ENCODE measurements at regions not wholly inside any gene's neighbourhood (a gene's known extent, or its start where the extent isn't known, plus 50 kb on each side); places are given as distances from the start of the nearest gene placed in this dataset.
"Not testable (repeated sequence)": the region's sequence is repeated elsewhere in the genome, so short reads cannot be mapped to it uniquely, and the experiment has no call there.

DNA sequence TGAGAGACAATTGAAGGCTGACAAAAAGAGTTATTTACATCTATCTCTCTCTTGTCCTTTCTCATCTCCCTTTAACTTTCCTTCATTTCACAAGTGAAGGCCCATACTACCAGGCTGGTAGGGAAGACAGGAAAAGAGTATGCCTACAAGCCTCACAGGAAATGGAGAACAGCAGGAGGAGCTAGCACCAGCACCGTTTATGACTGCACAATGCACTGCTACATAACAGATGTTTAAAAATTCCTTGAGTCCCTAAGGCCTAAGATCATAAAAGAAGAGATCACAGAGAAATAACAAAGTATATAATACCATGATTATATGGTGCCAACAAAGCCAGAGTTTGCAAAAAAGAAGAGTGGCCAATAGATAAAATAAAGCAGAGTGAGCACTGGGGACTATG lies 194.8 kb downstream of the UNC5CL start:
- no peaks in the 10 kb centered on the region for H3K4me1 ChIP-seq (ENCODE audit: insufficient read depth, low read length)
- no peak overlapping the region for H3K9ac ChIP-seq (ENCODE audit: low read depth, low read length)
- H3K36me3 ChIP-seq (ENCODE audit: insufficient read depth, low read length) = no peaks in the 10 kb centered on the region
- no peaks in the 10 kb centered on the region for H3K9me3 ChIP-seq (ENCODE audit: control insufficient read depth, insufficient read depth, low read length)

- H3K36me3 ChIP-seq (ENCODE audit: insufficient read depth, low read length) = no peaks in the 10 kb centered on the region
- H3K9me3 ChIP-seq (ENCODE audit: control insufficient read depth, insufficient read depth, low read length) = no peaks in the 10 kb centered on the region
- no peaks in the 10 kb centered on the region for H3K4me1 ChIP-seq (ENCODE audit: insufficient read depth, low read length)
- H3K9ac ChIP-seq (ENCODE audit: low read depth, low read length) = no peak overlapping the region
Observed at GRCh38 chr6:40841721-40842120, 197.3 kb downstream of the UNC5CL start.

- Histone ChIP-seq H3K36me3 (ENCODE audit: insufficient read depth, low read length) (no peaks in the 10 kb centered on the region), H3K9me3 (ENCODE audit: control insufficient read depth, insufficient read depth, low read length) (no peaks in the 10 kb centered on the region), H3K9ac (ENCODE audit: low read depth, low read length) (no peak overlapping the region), H3K4me1 (ENCODE audit: insufficient read depth, low read length) (no peaks in the 10 kb centered on the region)
Observed at GRCh38 chr6:40832691-40833090, 206.3 kb downstream of the UNC5CL start.

DNA sequence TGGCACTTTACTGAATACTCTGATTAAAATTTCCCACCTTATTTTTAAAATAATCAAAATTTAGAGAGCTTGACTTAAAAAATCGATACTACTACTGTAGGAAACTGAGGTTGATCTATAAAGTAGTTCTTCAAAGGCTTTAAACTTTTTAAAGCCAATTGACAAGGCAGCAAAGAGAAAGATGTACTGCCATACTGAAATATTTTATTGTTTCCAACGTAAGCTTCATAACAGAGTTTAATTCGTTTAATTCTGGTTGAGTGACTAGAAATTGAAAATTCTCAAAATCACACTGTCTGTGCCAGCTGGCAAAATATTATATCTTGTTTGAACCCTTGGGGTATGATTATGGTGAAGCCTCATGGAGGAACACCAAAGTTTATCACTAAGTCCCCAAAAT lies 207.6 kb downstream of the UNC5CL start:
- Histone ChIP-seq H3K36me3 (ENCODE audit: insufficient read depth, low read length) (no peaks in the 10 kb centered on the region), H3K4me1 (ENCODE audit: insufficient read depth, low read length) (no peaks in the 10 kb centered on the region), H3K9ac (ENCODE audit: low read depth, low read length) (no peak overlapping the region), H3K9me3 (ENCODE audit: control insufficient read depth, insufficient read depth, low read length) (no peaks in the 10 kb centered on the region)

DNA sequence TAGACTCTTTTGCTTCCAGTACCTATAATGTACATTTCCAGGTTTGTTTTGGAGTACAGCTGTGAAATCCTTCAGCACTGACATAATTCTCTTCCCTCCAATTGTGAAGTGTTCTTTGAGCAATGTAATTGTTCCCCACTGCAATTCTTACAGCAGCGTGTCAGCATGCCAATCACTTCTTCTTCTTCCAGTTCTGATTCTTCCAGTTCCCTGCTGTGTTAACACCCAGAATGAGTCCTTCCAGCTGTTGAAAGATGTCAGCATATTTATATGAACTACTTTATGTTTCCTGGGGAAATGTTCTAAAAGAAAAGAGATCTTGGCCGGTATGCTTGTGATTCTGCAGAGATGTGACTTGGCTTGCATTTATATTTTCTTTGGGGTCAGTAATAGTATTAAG lies 213.9 kb downstream of the UNC5CL start:
- Histone ChIP-seq H3K9me3 (ENCODE audit: control insufficient read depth, insufficient read depth, low read length) (no peaks in the 10 kb centered on the region), H3K9ac (ENCODE audit: low read depth, low read length) (no peak overlapping the region), H3K4me1 (ENCODE audit: insufficient read depth, low read length) (no peaks in the 10 kb centered on the region), H3K36me3 (ENCODE audit: insufficient read depth, low read length) (no peaks in the 10 kb centered on the region)

GRCh38 chr6:40823917-40824891 lies 214.8 kb downstream of the UNC5CL start:
- not testable (repeated sequence) for H3K36me3 ChIP-seq (ENCODE audit: insufficient read depth, low read length); H3K9me3 ChIP-seq (ENCODE audit: control insufficient read depth, insufficient read depth, low read length); H3K9ac ChIP-seq (ENCODE audit: low read depth, low read length); H3K4me1 ChIP-seq (ENCODE audit: insufficient read depth, low read length)

- Histone ChIP-seq H3K36me3 (ENCODE audit: insufficient read depth, low read length) (no peaks in the 10 kb centered on the region), H3K4me1 (ENCODE audit: insufficient read depth, low read length) (no peaks in the 10 kb centered on the region), H3K9ac (ENCODE audit: low read depth, low read length) (no peak overlapping the region), H3K9me3 (ENCODE audit: control insufficient read depth, insufficient read depth, low read length) (no peaks in the 10 kb centered on the region)
Observed at GRCh38 chr6:40822619-40823018, 216.4 kb downstream of the UNC5CL start.

DNA sequence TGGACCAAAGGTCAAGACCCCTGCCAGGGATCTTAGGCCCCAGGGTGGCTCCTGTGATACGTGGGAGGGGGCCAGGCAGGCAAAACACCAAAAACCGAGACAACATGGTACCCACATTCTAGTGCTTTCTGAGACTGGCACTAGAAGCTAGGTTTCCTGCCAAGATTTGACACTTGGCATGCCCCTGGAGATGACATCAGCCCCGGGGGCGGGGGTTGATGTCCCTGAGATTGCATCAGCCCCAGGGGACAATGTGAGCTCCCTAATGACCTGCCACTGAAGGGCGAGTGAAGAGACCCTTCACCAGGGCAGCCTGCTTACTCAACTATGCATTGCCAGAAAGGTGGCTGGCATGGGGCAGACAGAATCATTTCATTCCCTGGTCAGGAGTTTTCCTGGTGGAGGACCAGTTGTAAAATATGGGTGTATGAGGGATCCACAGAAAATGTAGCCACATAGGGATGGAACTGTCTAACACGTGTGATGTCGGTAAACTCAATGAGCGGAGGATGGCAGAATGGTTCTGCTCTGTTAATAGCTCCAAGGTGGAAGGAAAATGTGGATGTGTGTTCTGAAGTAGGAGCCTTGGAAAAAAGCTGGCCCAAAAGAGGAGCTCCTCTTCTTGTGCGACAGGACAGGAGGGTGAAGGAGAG lies 219.7 kb downstream of the UNC5CL start:
- H3K4me1 ChIP-seq (ENCODE audit: insufficient read depth, low read length) = no peaks in the 10 kb centered on the region
- no peak overlapping the region for H3K9ac ChIP-seq (ENCODE audit: low read depth, low read length)
- H3K36me3 ChIP-seq (ENCODE audit: insufficient read depth, low read length) = no peaks in the 10 kb centered on the region
- no peaks in the 10 kb centered on the region for H3K9me3 ChIP-seq (ENCODE audit: control insufficient read depth, insufficient read depth, low read length)

GRCh38 chr6:40817369-40817768 lies 221.7 kb downstream of the UNC5CL start:
- no peaks in the 10 kb centered on the region for H3K9me3 ChIP-seq (ENCODE audit: control insufficient read depth, insufficient read depth, low read length)
- no peaks in the 10 kb centered on the region for H3K36me3 ChIP-seq (ENCODE audit: insufficient read depth, low read length)
- H3K4me1 ChIP-seq (ENCODE audit: insufficient read depth, low read length) = no peaks in the 10 kb centered on the region
- H3K9ac ChIP-seq (ENCODE audit: low read depth, low read length) = no peak overlapping the region

GRCh38 chr6:40816601-40817000 lies 222.4 kb downstream of the UNC5CL start:
- H3K9me3 ChIP-seq (ENCODE audit: control insufficient read depth, insufficient read depth, low read length) = no peaks in the 10 kb centered on the region
- no peak overlapping the region for H3K9ac ChIP-seq (ENCODE audit: low read depth, low read length)
- H3K36me3 ChIP-seq (ENCODE audit: insufficient read depth, low read length) = no peaks in the 10 kb centered on the region
- H3K4me1 ChIP-seq (ENCODE audit: insufficient read depth, low read length) = no peaks in the 10 kb centered on the region

- Histone ChIP-seq H3K4me1 (ENCODE audit: insufficient read depth, low read length) (no peaks in the 10 kb centered on the region), H3K9ac (ENCODE audit: low read depth, low read length) (no peak overlapping the region), H3K36me3 (ENCODE audit: insufficient read depth, low read length) (no peaks in the 10 kb centered on the region), H3K9me3 (ENCODE audit: control insufficient read depth, insufficient read depth, low read length) (no peaks in the 10 kb centered on the region)
Observed at GRCh38 chr6:40815731-40816130, 223.3 kb downstream of the UNC5CL start.

GRCh38 chr6:40810171-40810570 lies 223.0 kb upstream of the LRFN2 start:
- Histone ChIP-seq H3K9me3 (ENCODE audit: control insufficient read depth, insufficient read depth, low read length) (no peaks in the 10 kb centered on the region), H3K36me3 (ENCODE audit: insufficient read depth, low read length) (no peaks in the 10 kb centered on the region), H3K9ac (ENCODE audit: low read depth, low read length) (no peak overlapping the region), H3K4me1 (ENCODE audit: insufficient read depth, low read length) (no peaks in the 10 kb centered on the region)

- H3K36me3 ChIP-seq (ENCODE audit: insufficient read depth, low read length) = no peaks in the 10 kb centered on the region
- no peak overlapping the region for H3K9ac ChIP-seq (ENCODE audit: low read depth, low read length)
- H3K9me3 ChIP-seq (ENCODE audit: control insufficient read depth, insufficient read depth, low read length) = no peaks in the 10 kb centered on the region
- no peaks in the 10 kb centered on the region for H3K4me1 ChIP-seq (ENCODE audit: insufficient read depth, low read length)
Observed at GRCh38 chr6:40809627-40810026, 222.5 kb upstream of the LRFN2 start.

DNA sequence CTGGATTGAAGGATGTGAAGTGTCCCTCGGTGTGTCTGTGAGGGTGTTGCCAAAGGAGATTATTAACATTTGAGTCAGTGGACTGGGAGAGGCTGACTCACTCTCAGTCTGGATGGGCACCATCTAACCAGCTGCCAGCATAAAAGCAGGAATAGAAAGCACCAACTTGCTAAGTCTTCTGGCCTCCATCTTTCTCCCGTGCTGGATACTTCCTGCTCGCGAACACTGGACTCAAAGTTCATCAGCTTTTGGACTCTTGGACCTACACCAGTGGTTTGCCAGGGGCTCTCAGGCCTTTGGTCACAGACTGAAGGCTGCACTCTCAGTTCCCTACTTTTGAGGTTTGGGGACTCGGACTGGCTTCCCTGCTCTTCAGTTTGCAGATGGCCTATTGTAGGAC lies 220.3 kb upstream of the LRFN2 start:
- H3K36me3 ChIP-seq (ENCODE audit: insufficient read depth, low read length) = no peaks in the 10 kb centered on the region
- no peaks in the 10 kb centered on the region for H3K4me1 ChIP-seq (ENCODE audit: insufficient read depth, low read length)
- no peak overlapping the region for H3K9ac ChIP-seq (ENCODE audit: low read depth, low read length)
- no peaks in the 10 kb centered on the region for H3K9me3 ChIP-seq (ENCODE audit: control insufficient read depth, insufficient read depth, low read length)

DNA sequence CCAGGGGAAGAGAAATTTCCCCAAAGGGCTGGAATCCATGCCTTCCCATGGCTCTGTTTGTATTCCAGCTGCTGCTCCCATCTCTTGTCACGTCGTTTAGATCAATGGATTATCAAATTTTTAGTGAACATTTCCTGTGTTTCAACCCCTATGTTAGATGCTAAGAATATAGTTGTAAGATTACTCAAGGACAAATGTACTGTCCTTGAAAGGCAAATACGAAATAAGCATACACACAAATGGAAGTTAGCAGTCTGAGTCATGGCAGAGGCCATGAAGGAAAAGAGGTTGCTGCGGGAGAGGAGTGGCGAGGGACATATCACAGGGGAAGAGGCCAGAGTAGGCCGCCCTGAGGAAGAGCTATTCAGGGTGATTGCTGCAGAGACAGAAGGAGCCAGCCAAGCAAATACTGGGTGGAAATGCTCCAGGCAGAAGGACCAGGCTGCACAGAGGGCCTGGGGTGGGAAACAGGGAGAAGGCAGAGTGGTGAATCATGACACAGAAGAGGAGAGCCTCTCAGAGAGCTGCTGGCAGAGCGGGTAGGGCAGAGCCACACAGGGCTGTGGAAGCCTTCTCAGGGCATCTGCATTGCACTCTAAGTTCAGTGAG lies 219.2 kb upstream of the LRFN2 start:
- Histone ChIP-seq H3K4me1 (ENCODE audit: insufficient read depth, low read length) (no peaks in the 10 kb centered on the region), H3K9me3 (ENCODE audit: control insufficient read depth, insufficient read depth, low read length) (no peaks in the 10 kb centered on the region), H3K9ac (ENCODE audit: low read depth, low read length) (no peak overlapping the region), H3K36me3 (ENCODE audit: insufficient read depth, low read length) (no peaks in the 10 kb centered on the region)
